ENCODE measurements at regions not wholly inside any gene's neighbourhood (a gene's known extent, or its start where the extent isn't known, plus 50 kb on each side); places are given as distances from the start of the nearest gene placed in this dataset.
A peak's percentile ranks its signal among the peaks of the same experiment; 100 is the strongest.

DNA sequence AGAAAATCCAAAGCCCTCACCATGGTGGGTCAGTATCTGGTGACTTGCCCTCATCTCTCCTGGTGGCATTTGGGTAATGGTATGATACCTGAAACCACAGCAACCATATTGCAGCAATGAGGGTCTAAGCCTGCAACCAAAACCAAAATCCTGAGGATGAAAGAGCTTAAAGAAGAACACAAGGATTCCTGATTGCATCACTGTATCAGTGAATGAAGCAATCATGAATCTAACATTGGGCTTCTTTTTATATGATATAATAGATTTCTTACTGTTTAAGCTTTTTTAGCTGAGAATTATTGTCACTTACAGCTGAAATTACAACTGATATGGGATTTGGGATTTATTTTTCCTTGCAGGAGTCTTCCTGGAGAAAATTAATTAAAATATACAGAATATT lies 269.9 kb downstream of the MEF2C start:
- DNase-seq, result no peak

DNA sequence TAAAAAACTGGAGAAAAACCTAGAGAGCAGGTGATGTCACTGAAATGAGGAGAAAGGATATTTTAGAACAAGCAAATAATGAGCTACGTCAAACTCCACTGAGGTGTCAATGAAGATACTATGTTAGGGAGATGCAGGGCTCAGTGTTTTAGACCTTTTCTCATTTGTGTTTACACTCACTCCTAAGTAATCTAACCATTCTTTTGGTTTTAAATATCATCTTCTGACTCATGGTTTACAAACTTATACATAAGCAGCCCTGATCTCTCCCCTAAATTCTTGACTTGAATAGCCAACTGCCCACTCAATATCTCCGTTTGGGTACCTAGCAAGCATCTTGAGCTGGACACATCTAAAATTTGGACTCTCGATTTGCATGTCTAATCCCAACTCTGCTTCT lies 272.4 kb downstream of the MEF2C start:
- DNase-seq, result no peak

DNA sequence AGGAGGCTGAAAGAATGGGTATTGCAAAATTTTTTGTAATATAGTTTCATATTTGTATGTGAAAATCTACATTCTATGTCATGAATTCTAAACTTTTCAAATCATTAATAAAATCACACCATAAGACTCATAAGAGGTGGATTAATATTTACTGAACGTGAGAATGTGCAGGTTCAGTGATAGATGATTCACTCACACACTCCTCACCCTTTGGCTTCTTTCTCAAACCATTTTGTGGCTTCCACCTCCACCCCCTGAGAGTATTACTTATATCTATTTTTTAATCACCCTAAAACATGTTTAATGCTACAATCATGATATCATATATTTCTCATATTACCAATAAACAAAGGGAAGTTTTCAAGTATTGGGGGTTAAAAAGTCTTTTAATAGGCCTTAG lies 275.5 kb downstream of the MEF2C start:
- no peak for DNase-seq

DNA sequence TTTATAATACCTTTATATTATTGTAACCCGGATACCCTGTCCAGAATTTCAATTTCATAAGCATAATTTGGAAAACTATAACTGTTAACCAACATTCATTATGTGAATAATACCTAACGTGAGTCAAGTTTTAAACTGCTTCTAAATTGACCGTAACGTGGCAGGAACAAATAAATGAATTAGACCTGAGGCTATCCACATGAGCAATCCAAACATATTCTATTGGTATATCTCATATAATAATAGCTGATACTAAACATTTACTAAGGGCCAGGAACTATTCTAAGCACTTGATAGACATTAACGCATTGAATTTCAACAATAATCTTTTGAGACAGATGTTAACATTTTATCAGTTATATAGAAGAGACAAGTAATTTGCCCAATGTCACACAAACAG lies 276.4 kb downstream of the MEF2C start:
- no peak for DNase-seq

DNA sequence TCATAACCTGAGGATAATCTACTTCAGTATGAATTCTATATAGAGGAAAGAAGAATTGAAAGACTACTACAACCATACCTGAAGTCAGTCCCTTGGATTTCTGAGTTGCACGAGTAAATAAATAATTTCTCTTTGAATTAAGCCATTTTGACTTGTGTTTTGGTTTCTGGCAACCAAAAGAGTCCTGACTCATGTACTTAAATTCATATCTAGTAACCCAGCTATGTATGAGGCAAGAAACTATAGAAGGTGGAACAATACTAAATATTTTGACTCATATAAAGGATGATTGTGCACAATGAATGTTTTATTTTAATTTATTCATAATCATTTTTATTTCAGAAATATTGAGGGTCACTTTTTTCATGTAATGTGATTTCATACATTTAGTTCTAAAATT lies 276.8 kb downstream of the MEF2C start:
- no peak for DNase-seq

DNA sequence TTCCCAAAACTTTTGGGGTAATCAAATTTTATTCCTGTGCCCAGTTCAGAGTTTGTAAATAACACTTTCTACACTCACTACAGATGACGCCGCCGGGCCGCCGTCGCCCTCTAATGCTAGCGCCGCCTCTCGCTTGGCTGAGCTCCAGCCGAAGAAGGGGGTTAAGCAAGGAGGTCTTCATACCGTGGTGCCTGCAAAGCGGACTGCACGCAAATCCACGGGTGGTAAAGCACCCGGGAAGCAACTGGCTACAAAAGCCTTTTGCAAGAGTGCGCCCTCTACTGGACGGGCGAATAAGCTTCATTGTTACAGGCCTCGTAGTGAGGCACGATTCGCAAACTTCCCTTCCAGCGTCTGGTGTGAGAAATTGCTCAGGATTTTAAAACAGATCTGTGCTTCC lies 280.4 kb downstream of the MEF2C start:
- DNase-seq, result peak; percentile 41

DNA sequence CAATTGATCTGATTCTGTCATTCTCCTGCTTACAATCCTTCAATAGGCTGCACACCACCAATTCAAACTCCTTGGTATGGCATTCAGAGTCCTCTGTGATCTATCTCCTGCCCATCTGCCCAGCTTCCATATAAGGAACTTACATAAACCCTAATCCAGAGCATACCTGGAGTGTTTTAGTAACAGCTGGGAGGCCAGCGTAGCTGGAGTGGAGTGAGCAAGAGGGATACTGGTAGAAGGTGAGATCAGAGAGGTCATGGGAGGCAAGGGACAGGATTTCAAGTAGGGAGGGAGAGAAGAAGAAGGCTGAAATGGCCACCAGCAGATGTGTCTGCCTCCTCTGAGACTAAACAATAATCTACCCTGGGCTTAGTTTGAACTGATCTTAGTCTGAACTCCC lies 288.5 kb downstream of the MEF2C start:
- DNase-seq, result no peak

DNA sequence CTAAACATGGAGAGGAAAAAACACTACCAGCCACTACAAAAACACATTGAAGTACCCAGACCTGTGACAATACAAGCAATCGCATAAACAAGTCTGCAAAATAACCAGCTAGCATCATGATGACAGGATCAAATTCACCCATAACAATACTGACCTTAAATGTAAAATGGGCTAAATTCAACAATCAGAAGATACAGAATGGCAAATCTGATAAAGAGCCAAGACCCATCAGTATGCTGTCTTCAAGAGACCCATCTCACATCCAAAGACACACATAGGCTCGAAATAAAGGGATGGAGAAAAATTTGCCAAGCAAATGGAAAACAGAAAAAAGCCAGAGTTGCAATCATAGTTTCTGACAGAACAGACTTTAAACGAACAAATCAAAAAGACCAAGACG lies 294.4 kb downstream of the MEF2C start:
- DNase-seq, result no peak

DNA sequence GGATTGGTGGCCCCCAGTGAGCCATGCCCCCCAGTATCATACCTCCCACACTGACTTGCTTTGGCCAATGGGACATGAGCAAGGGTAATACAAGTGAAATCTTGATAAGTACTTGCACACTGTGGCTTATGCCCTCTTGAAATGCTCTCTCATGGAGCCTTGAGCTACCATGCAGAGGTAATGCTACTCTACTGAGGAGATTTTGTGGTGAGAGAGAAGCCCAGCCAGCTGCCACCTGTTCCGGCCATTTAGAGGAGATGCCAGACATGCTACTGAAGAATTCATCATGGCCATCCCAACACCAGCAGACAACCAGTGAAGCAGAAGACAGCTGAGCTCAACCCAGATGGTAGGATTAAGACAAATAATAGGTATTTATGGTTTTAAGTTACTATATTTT lies 299.5 kb downstream of the MEF2C start:
- DNase-seq, result no peak

DNA sequence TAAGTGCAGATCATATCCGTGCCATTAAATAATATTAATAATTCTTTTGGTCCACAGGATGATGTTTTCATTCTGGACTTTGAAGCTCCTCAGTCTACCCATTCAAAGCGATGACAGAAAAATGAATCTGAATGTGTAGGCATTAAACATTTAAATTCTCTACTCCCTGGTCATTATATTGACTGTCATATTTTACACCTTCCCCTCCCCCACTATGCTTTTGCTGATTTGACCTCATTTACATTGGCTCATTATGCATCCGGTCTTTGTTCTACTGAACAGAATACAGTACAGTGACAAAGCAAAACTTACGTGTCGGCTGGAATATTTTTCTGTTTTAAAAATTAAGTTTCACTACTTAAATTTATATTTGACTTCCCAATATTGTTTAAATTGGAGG lies 289.7 kb upstream of the TMEM161B start:
- DNase-seq, result no peak

DNA sequence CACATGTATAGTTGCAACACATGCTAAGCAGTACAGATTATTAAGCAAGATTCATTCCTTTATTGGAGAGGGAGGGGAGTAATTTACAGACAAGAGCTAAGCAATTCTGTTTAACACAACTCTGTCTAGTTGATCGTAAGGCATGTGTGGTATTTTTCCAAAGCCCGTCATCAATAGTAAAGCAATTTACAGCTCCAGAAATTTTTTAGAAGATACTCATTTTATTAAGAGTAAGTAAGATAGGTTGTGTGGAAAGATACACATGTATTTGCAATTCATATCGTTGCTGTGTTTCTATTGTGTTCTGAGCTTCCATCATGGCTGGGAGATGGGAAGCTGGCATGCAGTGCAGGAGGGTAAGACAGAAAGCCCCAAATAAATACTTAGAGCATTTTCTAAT lies 289.2 kb upstream of the TMEM161B start:
- DNase-seq, result no peak

DNA sequence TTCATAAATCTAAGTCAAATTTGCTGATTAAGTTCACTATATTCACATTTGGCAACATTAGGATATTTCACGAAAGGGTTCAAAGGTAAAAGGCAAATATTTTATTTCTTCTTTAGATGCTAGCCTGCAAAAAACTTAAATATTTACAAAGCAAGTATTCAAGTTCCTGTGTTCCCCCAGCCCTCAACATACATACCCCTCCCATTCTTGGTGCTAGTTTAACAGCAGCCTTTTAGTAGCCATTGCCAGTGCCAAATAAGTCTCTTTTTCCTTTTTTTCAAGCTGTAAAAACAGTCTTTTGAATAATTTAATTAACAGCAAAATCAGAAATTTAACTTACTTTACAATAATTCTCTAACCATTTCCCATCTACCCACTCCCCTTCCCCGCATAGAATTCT lies 288.5 kb upstream of the TMEM161B start:
- no peak for DNase-seq

DNA sequence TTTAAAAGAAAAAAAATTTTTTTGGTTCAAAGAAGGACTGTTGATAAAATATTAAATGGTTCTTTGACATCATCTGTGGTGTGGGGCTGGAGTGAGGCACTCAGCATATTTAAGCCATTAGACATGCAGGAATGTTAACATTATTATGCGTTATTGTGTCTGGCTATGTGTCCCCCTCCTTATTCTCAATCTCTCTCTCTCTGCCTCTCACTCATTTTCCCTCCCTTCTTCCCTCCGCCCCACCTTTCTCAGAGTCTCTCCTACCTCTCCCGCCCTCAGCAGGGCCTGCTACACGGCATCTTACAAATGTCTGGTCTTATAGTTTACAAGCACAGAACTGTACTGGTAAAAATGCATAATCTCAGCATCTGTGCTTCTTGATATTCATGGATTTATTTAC lies 287.8 kb upstream of the TMEM161B start:
- DNase-seq, result no peak

DNA sequence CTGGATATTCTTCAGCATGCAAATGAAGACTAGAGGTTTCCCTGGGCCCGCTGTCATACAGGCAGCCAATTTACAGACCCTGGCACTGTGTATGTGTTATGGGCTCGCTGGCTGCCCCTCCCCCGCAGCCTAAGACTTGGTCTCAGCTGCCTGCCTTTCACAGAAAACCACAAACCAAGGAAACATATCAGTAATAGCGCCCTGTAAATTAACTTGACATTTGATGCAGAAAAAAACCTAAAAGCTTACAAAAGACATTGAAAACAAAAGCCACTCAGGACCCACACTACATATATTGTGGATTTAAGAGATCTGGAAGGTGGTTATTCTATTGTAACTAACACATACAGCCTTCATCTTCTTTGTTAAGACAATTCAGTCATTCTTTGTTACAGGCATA lies 287.0 kb upstream of the TMEM161B start:
- no peak for DNase-seq

DNA sequence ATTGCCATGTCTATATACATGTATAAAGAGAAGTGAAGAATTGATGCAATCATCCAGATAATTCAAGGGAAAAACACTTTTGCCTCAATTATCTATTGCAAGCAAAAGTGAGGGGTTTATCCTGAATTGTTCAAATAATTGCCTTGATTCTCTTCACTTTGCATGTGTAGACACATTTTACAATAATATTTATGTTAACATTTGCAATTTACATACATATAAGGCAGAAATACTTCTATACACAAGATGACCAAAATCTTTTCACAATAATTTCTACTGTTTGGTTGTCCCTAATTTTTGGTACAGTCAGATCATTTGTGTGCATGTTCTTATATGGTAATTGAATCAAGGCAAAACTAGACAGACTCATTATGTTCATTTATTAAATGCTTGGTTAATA lies 285.3 kb upstream of the TMEM161B start:
- DNase-seq, result no peak

DNA sequence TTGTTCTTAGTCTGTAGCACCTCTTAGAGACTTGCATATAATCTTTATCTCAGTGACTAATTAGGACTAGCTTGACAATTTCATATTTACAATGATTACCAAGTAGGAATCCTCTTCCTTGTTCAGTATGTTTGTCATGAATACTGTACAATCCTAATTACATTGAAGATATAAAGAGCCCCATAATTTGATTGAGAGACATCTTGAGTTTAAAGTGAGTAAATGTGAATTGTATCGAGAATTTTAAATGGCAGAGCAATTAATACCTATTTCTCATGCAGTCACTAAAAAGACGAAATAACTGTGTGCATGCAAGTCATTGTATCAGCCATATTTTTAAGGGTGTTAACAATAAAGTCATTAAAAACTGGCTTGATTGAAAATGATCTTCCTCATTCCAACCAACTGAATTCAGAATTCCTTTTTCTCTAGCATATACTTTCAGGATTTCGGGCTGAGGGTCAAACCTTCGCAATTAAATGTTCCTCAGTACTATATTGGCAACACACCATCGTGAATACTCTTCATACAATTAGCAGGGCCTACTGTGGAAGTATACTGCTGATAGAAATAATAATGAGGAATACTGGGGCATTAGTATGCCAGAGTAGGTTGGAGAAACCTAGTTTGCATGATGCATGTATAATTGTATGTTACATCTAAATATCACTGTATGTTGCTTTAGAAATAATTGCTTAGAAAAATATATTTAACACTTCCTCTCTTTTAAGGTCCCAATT lies 284.7 kb upstream of the TMEM161B start:
- DNase-seq, result no peak

DNA sequence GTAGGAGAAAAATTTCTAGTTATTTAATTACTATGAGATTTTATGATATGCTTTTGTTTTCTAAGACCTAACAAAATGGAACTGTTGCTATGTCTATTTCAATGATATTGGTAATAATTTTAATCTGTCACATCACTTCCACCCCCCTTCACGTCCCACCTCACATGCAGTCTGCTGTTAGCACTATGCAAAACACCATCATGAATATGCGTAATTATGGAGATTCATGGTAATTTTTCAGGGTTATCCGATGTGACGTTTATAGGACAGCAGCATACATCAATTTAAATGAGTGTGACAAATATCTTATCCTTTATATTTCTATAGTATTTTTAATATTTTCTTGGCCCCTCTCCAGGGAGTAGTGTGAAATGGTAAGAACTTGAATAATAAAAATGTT lies 283.8 kb upstream of the TMEM161B start:
- no peak for DNase-seq

DNA sequence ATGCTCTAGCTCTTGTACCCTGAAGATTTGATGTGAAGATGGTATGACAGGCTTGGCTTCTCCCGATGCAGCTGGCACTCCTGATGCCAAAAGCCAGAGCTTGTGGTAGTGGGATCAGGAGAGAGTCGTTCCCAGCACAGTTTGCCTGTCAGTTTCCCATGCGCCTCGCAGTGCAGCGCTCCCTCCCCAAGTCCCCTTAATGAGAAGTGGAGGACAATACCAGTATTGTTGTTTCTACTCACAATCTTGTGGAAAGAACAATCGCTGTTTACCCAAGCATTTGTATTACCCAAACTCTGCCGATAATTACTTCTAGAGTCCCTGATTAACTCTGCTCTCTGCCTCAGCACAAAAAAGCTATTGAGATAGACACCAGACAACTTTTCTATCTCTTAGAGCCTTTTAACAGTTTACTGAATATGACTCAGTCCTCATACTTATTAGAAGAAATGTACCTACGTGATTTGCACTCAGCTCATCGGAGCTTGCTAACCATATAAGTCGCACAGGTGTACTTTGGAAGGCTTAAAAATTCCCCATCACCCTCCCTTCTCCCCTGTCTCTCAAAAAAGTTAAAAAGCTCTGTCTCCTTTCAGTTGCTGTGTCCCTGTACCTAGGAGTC lies 283.2 kb upstream of the TMEM161B start:
- no peak for DNase-seq

DNA sequence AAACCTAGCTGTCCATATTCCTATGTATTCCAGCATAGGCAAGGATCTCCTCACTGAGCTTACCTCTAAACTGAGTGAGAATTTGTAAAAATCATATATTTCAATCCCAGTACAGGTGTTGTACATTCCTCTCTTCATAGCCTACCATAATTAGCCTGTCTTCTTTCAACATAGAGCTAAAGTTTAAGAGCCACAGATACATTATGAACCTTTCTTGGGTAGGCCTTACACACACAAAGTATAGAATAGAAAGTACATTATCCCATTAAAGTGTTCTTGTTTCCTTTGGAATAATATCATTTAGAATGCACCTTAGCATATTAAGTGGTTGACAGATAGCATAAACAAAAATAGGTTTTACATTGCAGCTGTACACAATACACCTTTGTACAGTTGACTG lies 282.1 kb upstream of the TMEM161B start:
- DNase-seq, result no peak

DNA sequence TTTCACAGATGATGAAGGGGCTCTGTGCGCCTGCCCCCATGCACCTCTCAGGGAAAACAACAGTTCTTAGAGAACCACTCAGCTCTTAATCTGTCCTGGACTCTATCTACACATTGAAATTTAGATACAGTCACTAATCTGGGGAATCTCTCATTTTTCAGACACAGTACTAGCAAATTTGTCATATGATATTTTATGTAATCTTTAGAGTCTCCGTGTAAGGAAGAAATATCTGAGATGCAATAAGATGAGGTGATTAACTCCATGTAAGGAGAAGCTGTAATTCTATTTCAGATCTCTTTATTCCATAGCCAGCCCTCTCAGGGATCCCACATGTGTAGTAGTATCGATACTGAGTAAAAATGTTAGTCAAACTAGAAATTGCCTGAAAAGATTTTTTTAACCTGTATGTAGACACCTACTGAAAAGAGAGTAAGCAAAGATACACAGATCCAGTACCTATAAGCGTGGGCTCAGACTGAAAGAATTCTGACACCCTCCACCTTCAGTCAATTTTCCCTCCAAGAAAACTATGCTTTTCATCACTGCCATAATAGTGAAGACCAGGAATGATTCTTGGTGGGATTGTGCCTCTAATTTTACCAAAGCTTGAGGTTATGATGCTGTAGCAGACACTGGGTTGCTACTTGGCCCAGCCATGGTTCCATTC lies 279.6 kb upstream of the TMEM161B start:
- no peak for DNase-seq

DNA sequence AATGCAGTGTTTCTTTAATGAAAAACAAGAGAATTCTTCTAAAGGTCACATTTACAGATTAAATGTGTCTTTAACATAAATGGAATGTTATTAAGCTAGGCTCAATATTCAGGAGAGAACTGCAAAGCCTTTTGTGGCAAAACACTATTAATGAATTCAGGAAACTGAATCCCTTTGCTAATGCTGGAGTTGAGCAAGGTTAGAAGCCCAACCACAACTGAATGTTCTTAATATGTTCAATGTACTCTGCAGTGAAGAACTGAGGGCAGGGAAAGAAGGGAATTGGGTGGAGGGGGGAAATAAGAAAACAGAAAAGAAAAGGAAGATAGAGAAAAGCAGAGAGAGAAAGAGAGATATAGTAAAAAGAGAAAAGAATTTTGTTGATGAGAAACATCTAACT lies 276.7 kb upstream of the TMEM161B start:
- DNase-seq, result no peak

DNA sequence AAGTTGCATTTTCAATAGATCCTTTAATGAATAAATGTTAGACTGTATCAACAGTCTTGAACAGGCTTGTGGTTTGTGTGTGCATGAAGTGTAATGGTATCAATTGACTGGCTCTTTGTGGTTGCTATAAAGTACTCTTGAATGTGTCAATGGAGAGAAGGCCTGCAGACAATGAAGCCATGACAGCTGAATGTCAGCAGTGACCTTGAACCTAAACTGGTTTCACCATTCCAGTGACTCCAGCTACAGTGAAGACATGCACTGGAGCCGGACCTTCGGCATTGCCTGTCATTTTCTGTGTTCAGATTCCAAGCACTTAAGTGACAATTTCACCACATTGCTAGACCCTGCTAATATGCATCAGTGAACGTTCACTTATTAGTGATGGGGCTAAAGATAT lies 276.0 kb upstream of the TMEM161B start:
- DNase-seq, result no peak

DNA sequence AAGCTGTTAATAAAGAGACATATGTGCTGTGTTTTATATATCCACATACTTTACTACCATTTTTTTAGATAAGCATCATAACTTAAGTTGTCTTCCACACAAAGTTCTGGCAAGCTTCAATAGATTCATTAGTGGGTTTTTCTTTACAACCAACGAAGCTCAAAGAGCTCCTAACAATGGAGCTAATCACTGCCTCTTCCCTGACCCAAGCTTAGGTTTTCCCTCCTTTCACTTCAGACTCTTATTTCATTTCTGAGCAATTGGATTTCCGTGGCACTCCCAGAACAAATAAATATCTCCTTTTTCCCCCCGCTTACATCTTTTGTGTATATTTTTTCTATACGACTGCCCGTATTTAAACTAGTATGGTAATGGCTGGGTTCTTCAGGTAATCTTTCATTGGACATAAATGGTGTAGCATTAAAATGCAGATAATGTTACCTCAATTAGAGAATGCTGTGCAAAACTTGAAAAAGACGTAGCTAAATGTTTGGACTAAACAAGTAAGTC lies 275.5 kb upstream of the TMEM161B start:
- DNase-seq, result no peak

DNA sequence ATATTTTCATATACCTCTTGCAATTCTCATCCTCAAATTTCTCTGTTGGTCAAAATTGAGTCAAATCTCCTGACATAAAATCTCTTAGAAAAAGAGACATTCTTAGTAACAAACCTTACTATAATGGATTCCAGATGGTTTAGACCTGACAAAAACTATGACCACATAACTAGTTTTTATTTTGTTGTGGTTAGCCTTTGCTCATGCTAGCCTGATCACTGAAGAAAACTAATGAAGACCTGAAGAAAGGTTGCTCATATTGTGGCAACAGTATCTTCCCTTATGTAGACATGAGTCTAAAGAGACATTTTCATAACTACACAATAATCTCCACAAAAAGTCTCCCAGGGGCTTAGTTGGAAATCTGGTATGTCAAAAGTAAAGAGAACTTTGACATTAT lies 274.1 kb upstream of the TMEM161B start:
- no peak for DNase-seq
